CD1c-positive myeloid dendritic cell (primary cell): ENCODE measurements at regions not wholly inside any gene's neighbourhood (a gene's known extent, or its start where the extent isn't known, plus 50 kb on each side); places are given as distances from the start of the nearest gene placed in this dataset.

Experiments
- DNase-seq: peaks from one replicate; pipeline ENCODE4 v3.0.0-alpha.2; 2016; ENCODE audit errors: extremely low spot score

DNA sequence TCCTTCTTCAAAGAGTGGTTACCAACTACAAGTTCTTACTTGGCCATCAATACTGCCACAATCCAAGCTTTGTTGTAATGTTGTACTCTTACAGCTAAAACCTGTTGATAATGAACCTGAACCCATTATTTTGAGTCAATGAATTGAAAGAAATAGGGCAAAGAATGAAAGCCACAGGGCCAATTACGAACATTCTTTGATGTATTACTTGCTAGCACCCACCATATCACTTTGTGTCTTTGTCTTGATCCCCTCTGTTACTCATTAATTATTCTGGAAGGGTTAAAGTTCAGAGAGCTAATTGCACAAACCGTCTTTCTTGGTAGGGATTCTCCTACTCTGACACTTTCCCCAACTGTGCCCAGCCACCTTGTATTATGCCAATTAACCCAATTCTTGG is 53.2 kb upstream of the TFEC start:
- no peak for DNase-seq

DNA sequence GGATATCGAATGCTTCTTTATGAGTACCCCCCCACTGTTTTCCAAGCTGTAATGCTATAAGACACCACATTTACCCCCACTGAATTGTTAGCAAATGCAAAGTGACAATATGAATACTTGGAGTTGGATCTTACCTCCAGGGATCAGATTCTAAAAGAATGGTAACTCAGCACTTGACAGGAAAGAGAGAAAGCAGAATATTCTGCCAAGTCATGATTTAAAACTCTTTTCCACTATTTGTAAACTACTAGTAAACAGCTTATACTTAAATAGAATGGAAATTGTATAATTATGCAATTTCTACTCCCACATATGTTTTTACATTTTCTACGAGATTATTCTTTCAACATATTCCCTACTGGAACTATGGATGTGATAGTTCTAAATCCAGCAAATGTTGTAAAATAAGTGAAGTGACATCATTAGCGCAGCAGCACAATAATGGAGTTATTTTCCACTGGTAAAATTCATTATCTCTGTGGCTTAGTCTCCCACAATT is 56.0 kb upstream of the TFEC start:
- peak; percentile 7 for DNase-seq

GRCh38 chr7:116087291-116087690 is 56.7 kb upstream of the TFEC start:
- peak; percentile 51 for DNase-seq

DNA sequence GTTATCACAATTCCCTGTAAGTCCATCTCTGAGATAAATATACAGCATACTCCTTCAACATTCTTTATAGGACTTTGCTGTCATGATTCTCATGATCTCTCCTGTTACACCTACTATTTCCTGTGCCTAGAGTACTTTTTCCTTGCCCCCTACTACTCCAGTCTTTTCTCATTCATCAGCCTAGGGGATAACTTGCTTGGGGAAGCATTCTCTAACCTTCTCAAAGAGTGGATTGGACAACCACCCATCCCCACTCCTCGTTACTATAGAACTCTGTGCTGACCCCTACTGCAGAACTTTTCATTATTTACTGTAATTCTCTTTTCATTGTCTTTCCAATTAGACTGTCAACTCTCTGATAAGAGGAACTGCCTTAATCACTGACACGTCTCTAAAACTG is 57.4 kb upstream of the TFEC start:
- no peak for DNase-seq

GRCh38 chr7:116089293-116089692 is 58.7 kb upstream of the TFEC start:
- DNase-seq: no peak

DNA sequence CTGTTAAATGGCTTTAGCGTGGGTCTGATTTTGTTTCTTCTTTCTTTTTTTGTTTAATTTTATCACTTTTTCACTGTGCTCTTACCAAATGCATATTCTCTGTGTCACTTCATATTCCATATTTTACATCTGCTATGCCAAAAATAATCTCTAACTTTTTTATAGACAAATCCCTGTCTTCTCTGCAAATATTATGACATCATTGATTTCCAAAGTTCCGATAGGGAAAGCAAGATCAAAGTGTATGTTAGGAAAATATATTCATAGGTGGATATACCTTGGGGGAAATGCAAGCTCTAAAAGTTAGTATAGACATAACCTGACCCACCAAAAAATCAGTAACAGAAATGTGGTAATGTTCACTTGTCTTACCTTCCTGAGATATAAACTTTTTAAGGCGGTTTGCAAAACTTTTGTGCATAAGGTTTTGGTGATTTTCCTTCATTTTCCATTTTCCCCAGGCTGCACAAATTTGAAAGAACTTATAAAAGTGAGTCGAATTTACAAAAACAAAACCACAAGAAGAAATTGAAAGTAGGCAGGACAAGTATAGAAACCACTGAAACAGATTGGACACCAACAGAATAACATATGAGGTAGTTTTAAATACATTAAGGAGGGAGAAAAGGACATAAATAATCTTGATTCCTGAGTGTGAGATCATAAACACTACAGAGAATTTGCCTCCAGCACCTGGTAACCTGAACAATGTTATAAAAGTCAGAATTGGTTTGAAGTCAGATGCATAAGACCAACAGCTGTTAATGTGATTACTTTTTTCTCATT is 63.1 kb upstream of the TFEC start:
- no peak for DNase-seq

DNA sequence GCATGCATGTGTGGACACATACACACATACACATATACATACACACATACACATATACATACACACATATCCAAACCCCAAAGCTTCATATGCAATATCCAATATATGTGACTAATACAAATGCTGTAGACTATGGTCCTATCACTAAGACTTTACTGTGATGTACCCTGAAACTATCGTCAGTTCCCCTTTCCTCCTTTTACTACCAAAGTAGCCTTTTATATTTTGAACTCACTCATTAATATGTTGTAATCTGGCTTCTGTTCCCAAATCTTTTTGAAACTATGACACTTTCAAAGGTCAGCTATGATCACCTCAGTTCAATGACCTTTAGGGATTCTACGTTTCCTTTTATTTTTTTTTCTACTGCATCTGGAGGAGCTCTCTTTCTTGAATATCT is 64.8 kb upstream of the TFEC start:
- DNase-seq: peak; percentile 56

- DNase-seq: peak; percentile 35
Observed at GRCh38 chr7:116097365-116098009, 66.9 kb upstream of the TFEC start.

GRCh38 chr7:116098175-116098574 is 67.6 kb upstream of the TFEC start:
- DNase-seq: no peak

DNA sequence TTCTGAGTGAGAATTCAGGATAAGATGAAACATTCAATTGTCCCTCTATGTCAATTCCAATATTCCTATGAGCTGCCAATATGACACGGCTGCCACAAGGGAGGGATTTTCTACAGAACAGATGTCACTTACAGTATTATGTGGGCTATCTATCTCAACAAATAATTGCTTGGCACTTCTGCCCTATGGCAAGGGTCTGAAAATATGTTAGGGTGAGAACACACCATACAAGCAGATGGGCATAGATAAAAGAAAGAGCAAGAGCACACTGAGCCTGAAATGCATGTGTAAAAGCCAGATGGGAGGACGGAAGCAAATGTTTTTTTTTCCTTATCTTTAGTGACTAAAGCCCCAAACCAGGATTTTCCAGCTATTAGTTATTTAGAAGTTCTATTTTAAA is 70.1 kb upstream of the TFEC start:
- no peak for DNase-seq

- DNase-seq: no peak
Observed at GRCh38 chr7:116101704-116102103, 71.1 kb upstream of the TFEC start.

GRCh38 chr7:116111475-116111874 is 80.9 kb upstream of the TFEC start:
- peak; percentile 10 for DNase-seq

- DNase-seq: no peak
Observed at GRCh38 chr7:116113310-116113709, 82.7 kb upstream of the TFEC start.

DNA sequence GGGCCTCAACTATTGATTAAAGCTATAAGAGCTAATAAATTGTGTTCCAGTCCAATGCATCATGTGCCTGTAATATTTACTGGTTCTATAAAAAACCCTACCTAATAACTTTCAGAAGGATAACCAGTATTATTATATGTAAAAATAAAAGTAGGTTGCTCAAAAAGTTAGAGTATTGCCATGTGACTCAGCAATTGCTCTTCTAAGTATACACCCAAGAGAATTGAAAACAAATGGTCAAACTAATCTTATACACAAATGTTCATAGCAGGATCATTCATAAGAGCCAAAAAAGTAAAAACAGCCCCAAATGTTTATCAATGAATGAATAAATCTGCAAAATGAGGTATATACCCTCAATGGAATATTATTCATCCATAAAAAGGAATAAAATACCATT is 89.5 kb upstream of the TES start:
- DNase-seq: no peak

- peak; percentile 60 for DNase-seq
Observed at GRCh38 chr7:116122972-116123595, 87.3 kb upstream of the TES start.

GRCh38 chr7:116128139-116128538 is 82.2 kb upstream of the TES start:
- no peak for DNase-seq

DNA sequence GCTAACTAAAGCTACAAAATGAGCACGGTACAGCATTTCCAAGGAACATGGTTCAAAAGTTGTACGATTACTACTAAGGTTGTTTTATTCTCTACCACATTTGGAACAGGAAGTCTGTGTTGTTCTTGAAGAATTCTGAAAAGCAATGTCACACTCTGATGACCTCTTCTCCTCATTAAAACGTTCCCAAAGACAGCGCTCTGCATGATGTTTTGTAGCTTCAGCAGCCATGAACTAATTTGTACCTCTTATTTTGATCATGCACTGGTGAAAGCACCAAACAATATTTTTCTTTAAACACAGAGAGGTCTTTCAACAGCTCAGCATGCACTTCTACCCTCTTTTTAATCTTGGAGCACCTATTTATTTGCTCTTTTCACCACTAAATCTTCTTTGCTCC is 75.0 kb upstream of the TES start:
- no peak for DNase-seq

GRCh38 chr7:116138202-116138801 is 72.0 kb upstream of the TES start:
- DNase-seq: peak; percentile 71

GRCh38 chr7:116139007-116139406 is 71.3 kb upstream of the TES start:
- DNase-seq: no peak

DNA sequence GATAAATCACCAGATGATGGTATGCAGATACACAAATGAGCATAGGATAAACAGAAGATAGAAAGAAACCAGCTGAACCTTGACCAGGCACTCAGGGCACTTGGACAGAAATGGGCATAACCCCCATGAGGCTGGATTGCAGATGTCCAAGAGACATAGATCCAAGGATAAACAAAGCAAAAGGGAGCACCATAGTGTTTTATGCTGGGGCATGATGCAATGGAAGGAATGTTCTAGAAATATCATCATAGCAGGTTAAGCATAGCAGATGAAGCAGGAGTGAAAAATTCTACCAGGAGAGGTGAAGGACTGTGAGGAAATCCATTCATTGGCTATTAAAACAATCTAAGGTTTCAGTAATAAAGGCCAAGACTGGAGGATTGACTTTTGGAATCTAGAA is 70.5 kb upstream of the TES start:
- DNase-seq: no peak

DNA sequence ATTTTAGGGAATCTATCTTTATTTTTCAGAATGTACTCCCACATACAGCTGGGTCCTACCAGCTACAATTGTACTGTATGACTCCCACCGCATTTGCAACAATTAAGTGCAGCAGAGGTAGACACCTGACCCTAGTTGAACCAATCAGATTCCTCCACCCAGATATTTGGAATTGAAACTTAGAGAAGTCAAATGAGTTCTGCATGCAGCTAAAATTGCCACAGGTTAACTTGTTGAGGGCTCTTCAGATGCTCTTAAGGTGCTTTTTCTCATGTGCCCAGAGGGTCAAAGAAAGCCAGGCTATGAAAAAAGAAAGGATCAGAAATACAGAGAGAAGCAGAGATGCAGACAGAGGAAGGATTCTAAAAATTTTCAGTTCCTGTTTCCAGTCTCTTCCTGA is 68.0 kb upstream of the TES start:
- no peak for DNase-seq

DNA sequence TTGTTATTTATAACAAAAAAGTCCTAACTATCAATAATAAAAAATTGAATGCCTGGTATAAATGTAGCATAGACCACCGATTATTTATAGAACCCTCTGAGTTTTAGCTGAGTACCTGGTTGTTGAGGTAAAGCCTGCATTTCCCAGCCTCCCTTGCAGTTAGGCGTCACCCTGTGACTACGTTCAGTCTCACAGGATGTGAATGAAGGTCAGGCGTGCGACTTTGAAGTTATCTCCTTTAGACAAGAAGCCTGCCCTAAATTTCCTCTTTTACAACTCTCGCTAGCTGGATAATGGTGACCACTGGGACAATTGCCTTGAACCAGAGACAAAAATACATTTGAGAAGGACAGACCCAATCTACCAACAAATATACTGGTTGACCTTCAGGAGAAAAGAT is 67.5 kb upstream of the TES start:
- no peak for DNase-seq
